ENCODE measurements at regions not wholly inside any gene's neighbourhood (a gene's known extent, or its start where the extent isn't known, plus 50 kb on each side); places are given as distances from the start of the nearest gene placed in this dataset.

- WGBS, 2 donors: 88 to 95% methylated on average over 14 of the region's 14 CpGs
- no peak overlapping the region for H3K4me3 ChIP-seq
- no peak for TF ChIP-seq CTCF (IDR thresholded peaks at IDR 0.05; ENCODE audit: control extremely low read depth, extremely low read depth)
- peaks cover 0 to 2% (median 0%) of the 10 kb centered on the region in 4 donors for H3K9me3 ChIP-seq (ENCODE audit: control insufficient read depth in 4 of 4, insufficient read depth in 3 of 4, low read length in 3 of 4)
- DNase-seq (no peak), ATAC-seq (ENCODE audit: insufficient read depth, low FRiP score) (no peak)
- no peaks in the 10 kb centered on the region for H3K36me3 ChIP-seq (ENCODE audit: control insufficient read depth in 4 of 4, insufficient read depth in 4 of 4, low read length in 4 of 4)
- no peak overlapping the region for H3K9ac ChIP-seq (ENCODE audit: insufficient read depth in 1 of 2, low read length in 2 of 2)
- no peaks in the 10 kb centered on the region for H3K4me1 ChIP-seq (ENCODE audit: control insufficient read depth in 5 of 5, insufficient read depth in 5 of 5, low read length in 5 of 5)
- H3K27me3 ChIP-seq (ENCODE audit: control insufficient read depth in 3 of 3, insufficient read depth in 3 of 3, low read length in 2 of 3): no peaks in the 10 kb centered on the region
- H3K27ac ChIP-seq (ENCODE audit: low read depth in 1 of 2, low read length in 1 of 2): no peak overlapping the region
These were observed 271.8 kb downstream of the MATN1 start for GRCh38 chr1:30451532-30452125.

DNA sequence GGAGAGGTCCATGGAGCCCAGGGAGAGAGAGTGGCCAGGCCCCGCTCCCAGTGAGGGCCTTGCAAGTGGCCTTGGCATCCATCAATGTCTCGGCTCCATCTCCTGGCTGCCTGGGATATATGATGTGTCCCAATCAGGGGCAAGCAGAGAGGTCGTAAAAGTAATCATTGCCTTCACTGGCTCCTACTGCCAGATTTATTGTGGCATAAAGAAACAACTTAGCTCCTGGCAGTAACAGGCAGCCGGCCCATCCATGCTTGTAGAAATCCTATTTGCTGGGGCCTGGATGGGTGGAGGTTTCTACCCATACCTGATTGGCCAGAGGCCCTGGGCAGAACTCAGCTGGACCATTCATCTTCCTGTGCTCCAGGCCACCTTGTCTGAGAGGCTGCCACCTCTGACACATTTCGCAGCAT, 272.6 kb downstream of the MATN1 start:
- ATAC-seq (ENCODE audit: insufficient read depth, low FRiP score) (no peak), DNase-seq (no peak)
- Histone ChIP-seq H3K27ac (ENCODE audit: low read depth in 1 of 2, low read length in 1 of 2) (no peak overlapping the region), H3K9me3 (ENCODE audit: control insufficient read depth in 4 of 4, insufficient read depth in 3 of 4, low read length in 3 of 4) (peaks cover 0 to 2% (median 0%) of the 10 kb centered on the region in 4 donors), H3K36me3 (ENCODE audit: control insufficient read depth in 4 of 4, insufficient read depth in 4 of 4, low read length in 4 of 4) (no peaks in the 10 kb centered on the region), H3K4me1 (ENCODE audit: control insufficient read depth in 5 of 5, insufficient read depth in 5 of 5, low read length in 5 of 5) (no peaks in the 10 kb centered on the region), H3K9ac (ENCODE audit: insufficient read depth in 1 of 2, low read length in 2 of 2) (no peak overlapping the region), H3K4me3 (no peak overlapping the region), H3K27me3 (ENCODE audit: control insufficient read depth in 3 of 3, insufficient read depth in 3 of 3, low read length in 2 of 3) (no peaks in the 10 kb centered on the region)
- 72 to 74% methylated on average over 5 of the region's 5 CpGs for WGBS, 2 donors
- TF ChIP-seq CTCF (IDR thresholded peaks at IDR 0.05; ENCODE audit: control extremely low read depth, extremely low read depth): no peak

- Histone ChIP-seq H3K27me3 (ENCODE audit: control insufficient read depth in 3 of 3, insufficient read depth in 3 of 3, low read length in 2 of 3) (no peaks in the 10 kb centered on the region), H3K36me3 (ENCODE audit: control insufficient read depth in 4 of 4, insufficient read depth in 4 of 4, low read length in 4 of 4) (no peaks in the 10 kb centered on the region), H3K4me3 (no peak overlapping the region), H3K9ac (ENCODE audit: insufficient read depth in 1 of 2, low read length in 2 of 2) (no peak overlapping the region), H3K9me3 (ENCODE audit: control insufficient read depth in 4 of 4, insufficient read depth in 3 of 4, low read length in 3 of 4) (peaks cover 0 to 2% (median 0%) of the 10 kb centered on the region in 4 donors), H3K27ac (ENCODE audit: low read depth in 1 of 2, low read length in 1 of 2) (no peak overlapping the region), H3K4me1 (ENCODE audit: control insufficient read depth in 5 of 5, insufficient read depth in 5 of 5, low read length in 5 of 5) (no peaks in the 10 kb centered on the region)
- DNase-seq (no peak), ATAC-seq (ENCODE audit: insufficient read depth, low FRiP score) (no peak)
- WGBS, 2 donors: 70 to 77% methylated on average over 7 of the region's 7 CpGs
- no peak for TF ChIP-seq CTCF (IDR thresholded peaks at IDR 0.05; ENCODE audit: control extremely low read depth, extremely low read depth)
These were observed 273.1 kb downstream of the MATN1 start for GRCh38 chr1:30450148-30450817.
